ENCODE measurements at regions not wholly inside any gene's neighbourhood (a gene's known extent, or its start where the extent isn't known, plus 50 kb on each side); places are given as distances from the start of the nearest gene placed in this dataset.

- TF ChIP-seq CTCF (IDR thresholded peaks at IDR 0.05; ENCODE audit: poor library complexity) (no peak), EZH2 (IDR thresholded peaks at IDR 0.05; ENCODE audit: borderline replicate concordance) (no peak), EZH2phosphoT487 (IDR thresholded peaks at IDR 0.05; ENCODE audit: low read depth, severe bottlenecking, unreplicated experiment) (no peak)
Observed at GRCh38 chr21:31803039-31804007, 69.5 kb upstream of the HUNK start.

Measured in hepatocyte (in vitro differentiated cells).